ENCODE measurements at regions not wholly inside any gene's neighbourhood (a gene's known extent, or its start where the extent isn't known, plus 50 kb on each side); places are given as distances from the start of the nearest gene placed in this dataset.

- DNase-seq, result no peak
- H3K27ac ChIP-seq (ENCODE audit: low read length), result no peak overlapping the region
Measured at GRCh38 chr1:54464031-54464476, 57.9 kb upstream of the SSBP3 start.

GRCh38 chr1:54463259-54464030 is 57.3 kb upstream of the SSBP3 start:
- no peak for DNase-seq
- no peak overlapping the region for H3K4me3 ChIP-seq (ENCODE audit: low read depth in 1 of 2, low read length in 2 of 2)
- no peaks in the 10 kb centered on the region for H4K20me1 ChIP-seq (ENCODE audit: insufficient read depth, low read length)
- peaks cover 23% of the 10 kb centered on the region for H3K4me1 ChIP-seq (ENCODE audit: insufficient read depth, low read length)
- no peak overlapping the region for H3K9ac ChIP-seq (ENCODE audit: low read depth, low read length)
- no peak overlapping the region for H3K27ac ChIP-seq (ENCODE audit: low read length)
- H2AFZ ChIP-seq (ENCODE audit: low read depth, low read length), result no peak overlapping the region
- no peaks in the 10 kb centered on the region for H3K27me3 ChIP-seq (ENCODE audit: insufficient read depth, low read length, poor library complexity)
- ATAC-seq (ENCODE audit: insufficient read depth, low read depth), result no peak
- no peaks in the 10 kb centered on the region for H3K79me2 ChIP-seq (ENCODE audit: insufficient read depth, low read length)
- TF ChIP-seq EZH2 (IDR thresholded peaks at IDR 0.05; ENCODE audit: borderline replicate concordance, low read depth, low read length, severe bottlenecking) (no peak), CTCF (IDR thresholded peaks at IDR 0.05; ENCODE audit: borderline replicate concordance, extremely low read depth, low read length, poor library complexity, severe bottlenecking) (no peak)
- no peaks in the 10 kb centered on the region for H3K36me3 ChIP-seq (ENCODE audit: insufficient read depth, low read length)
- H3K9me3 ChIP-seq (ENCODE audit: insufficient read depth, low read length, severe bottlenecking), result no peaks in the 10 kb centered on the region
- H3K4me2 ChIP-seq (ENCODE audit: insufficient read depth, low read length), result no peak overlapping the region

More at GRCh38 chr1:54464031-54464476, 57.9 kb upstream of the SSBP3 start:
- H3K4me2 ChIP-seq (ENCODE audit: insufficient read depth, low read length), result no peak overlapping the region
- H3K9me3 ChIP-seq (ENCODE audit: insufficient read depth, low read length, severe bottlenecking), result no peaks in the 10 kb centered on the region
- no peak overlapping the region for H3K4me3 ChIP-seq (ENCODE audit: low read depth in 1 of 2, low read length in 2 of 2)
- H3K9ac ChIP-seq (ENCODE audit: low read depth, low read length), result no peak overlapping the region
- H3K79me2 ChIP-seq (ENCODE audit: insufficient read depth, low read length), result no peaks in the 10 kb centered on the region
- ATAC-seq (ENCODE audit: insufficient read depth, low read depth), result no peak
- H3K27me3 ChIP-seq (ENCODE audit: insufficient read depth, low read length, poor library complexity), result no peaks in the 10 kb centered on the region
- no peaks in the 10 kb centered on the region for H4K20me1 ChIP-seq (ENCODE audit: insufficient read depth, low read length)
- no peaks in the 10 kb centered on the region for H3K36me3 ChIP-seq (ENCODE audit: insufficient read depth, low read length)
- H3K4me1 ChIP-seq (ENCODE audit: insufficient read depth, low read length), result peaks cover 22% of the 10 kb centered on the region
- H2AFZ ChIP-seq (ENCODE audit: low read depth, low read length), result no peak overlapping the region
- TF ChIP-seq EZH2 (IDR thresholded peaks at IDR 0.05; ENCODE audit: borderline replicate concordance, low read depth, low read length, severe bottlenecking), result no peak
- TF ChIP-seq CTCF (IDR thresholded peaks at IDR 0.05; ENCODE audit: borderline replicate concordance, extremely low read depth, low read length, poor library complexity, severe bottlenecking), result no peak

- no peak overlapping the region for H3K27ac ChIP-seq (ENCODE audit: low read length)
- no peak for DNase-seq
- ATAC-seq (ENCODE audit: insufficient read depth, low read depth), result no peak
- H3K4me1 ChIP-seq (ENCODE audit: insufficient read depth, low read length), result peaks cover 23% of the 10 kb centered on the region
- H3K9ac ChIP-seq (ENCODE audit: low read depth, low read length), result no peak overlapping the region
- no peak overlapping the region for H3K4me3 ChIP-seq (ENCODE audit: low read depth in 1 of 2, low read length in 2 of 2)
- H3K4me2 ChIP-seq (ENCODE audit: insufficient read depth, low read length), result no peak overlapping the region
- no peak overlapping the region for H2AFZ ChIP-seq (ENCODE audit: low read depth, low read length)
- no peaks in the 10 kb centered on the region for H3K79me2 ChIP-seq (ENCODE audit: insufficient read depth, low read length)
- TF ChIP-seq CTCF (IDR thresholded peaks at IDR 0.05; ENCODE audit: borderline replicate concordance, extremely low read depth, low read length, poor library complexity, severe bottlenecking) (no peak), EZH2 (IDR thresholded peaks at IDR 0.05; ENCODE audit: borderline replicate concordance, low read depth, low read length, severe bottlenecking) (no peak)
- H3K36me3 ChIP-seq (ENCODE audit: insufficient read depth, low read length), result no peaks in the 10 kb centered on the region
- H3K9me3 ChIP-seq (ENCODE audit: insufficient read depth, low read length, severe bottlenecking), result no peaks in the 10 kb centered on the region
- H4K20me1 ChIP-seq (ENCODE audit: insufficient read depth, low read length), result no peaks in the 10 kb centered on the region
- H3K27me3 ChIP-seq (ENCODE audit: insufficient read depth, low read length, poor library complexity), result no peaks in the 10 kb centered on the region
Measured at GRCh38 chr1:54462597-54463258, 56.5 kb upstream of the SSBP3 start.
